ENCODE measurements at regions not wholly inside any gene's neighbourhood (a gene's known extent, or its start where the extent isn't known, plus 50 kb on each side); places are given as distances from the start of the nearest gene placed in this dataset.

DNA sequence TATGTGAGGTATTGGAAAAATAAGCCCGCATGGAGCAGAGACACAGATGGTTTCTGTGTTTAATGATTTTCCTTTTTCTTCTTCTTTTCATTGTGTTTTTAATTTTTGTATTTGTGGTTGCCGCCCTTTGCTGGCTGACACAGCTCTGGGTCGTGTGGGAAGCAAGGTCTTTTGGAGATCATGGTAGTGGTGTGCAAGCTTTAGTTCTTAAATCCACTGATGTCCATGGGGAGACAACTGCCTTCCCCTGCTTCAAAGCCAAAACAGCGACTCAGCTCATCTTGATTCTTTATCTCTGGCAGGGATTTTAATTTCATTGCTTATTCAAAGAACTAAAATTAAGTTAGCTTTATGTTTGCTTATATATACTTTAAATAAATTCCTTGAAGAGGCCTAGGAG lies 711.3 kb upstream of the SGCG start:
- Histone ChIP-seq H4K20me1 (ENCODE audit: control insufficient read depth, extremely low read depth, insufficient read depth, low read length) (no peaks in the 10 kb centered on the region), H3K9ac (ENCODE audit: control insufficient read depth, extremely low read depth, insufficient read depth, low read length) (no peak overlapping the region), H3K36me3 (ENCODE audit: control insufficient read depth in 2 of 2, extremely low read depth in 1 of 2, insufficient read depth in 2 of 2, low read length in 2 of 2) (no peaks in the 10 kb centered on the region), H3K79me2 (ENCODE audit: control insufficient read depth, insufficient read depth, low read length) (no peaks in the 10 kb centered on the region), H3K27me3 (ENCODE audit: control insufficient read depth, extremely low read depth, insufficient read depth, low read length) (no peaks in the 10 kb centered on the region), H3K9me3 (ENCODE audit: control insufficient read depth, low read depth, low read length) (peaks cover 3% of the 10 kb centered on the region), H3K9me1 (ENCODE audit: control insufficient read depth, extremely low read depth, insufficient read depth, low read length) (no peaks in the 10 kb centered on the region), H3K27ac (ENCODE audit: control insufficient read depth, insufficient read depth, low read length) (no peak overlapping the region), H3K4me2 (ENCODE audit: control insufficient read depth, extremely low read depth, insufficient read depth, low read depth, low read length) (no peak overlapping the region), H2AFZ (ENCODE audit: control insufficient read depth, low read length) (no peak overlapping the region), H3K4me1 (ENCODE audit: control insufficient read depth, extremely low read depth, insufficient read depth, low read length) (no peaks in the 10 kb centered on the region), H3K4me3 (ENCODE audit: control insufficient read depth in 2 of 3, extremely low read depth in 1 of 3, insufficient read depth in 2 of 3, low read depth in 1 of 3, low read length in 3 of 3) (no peak overlapping the region)
- dilution Hi-C loops (cut with MboI; ENCODE audit: extremely low pct_ligation_motif_present, low sequenced_read_pairs): no loop called here
- TF ChIP-seq, protein P1, sequence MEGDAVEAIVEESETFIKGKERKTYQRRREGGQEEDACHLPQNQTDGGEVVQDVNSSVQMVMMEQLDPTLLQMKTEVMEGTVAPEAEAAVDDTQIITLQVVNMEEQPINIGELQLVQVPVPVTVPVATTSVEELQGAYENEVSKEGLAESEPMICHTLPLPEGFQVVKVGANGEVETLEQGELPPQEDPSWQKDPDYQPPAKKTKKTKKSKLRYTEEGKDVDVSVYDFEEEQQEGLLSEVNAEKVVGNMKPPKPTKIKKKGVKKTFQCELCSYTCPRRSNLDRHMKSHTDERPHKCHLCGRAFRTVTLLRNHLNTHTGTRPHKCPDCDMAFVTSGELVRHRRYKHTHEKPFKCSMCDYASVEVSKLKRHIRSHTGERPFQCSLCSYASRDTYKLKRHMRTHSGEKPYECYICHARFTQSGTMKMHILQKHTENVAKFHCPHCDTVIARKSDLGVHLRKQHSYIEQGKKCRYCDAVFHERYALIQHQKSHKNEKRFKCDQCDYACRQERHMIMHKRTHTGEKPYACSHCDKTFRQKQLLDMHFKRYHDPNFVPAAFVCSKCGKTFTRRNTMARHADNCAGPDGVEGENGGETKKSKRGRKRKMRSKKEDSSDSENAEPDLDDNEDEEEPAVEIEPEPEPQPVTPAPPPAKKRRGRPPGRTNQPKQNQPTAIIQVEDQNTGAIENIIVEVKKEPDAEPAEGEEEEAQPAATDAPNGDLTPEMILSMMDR (optimal IDR thresholded peaks at IDR 0.05 in 1 of 3, IDR thresholded peaks at IDR 0.05 in 1 of 3, conservative IDR thresholded peaks at IDR 0.05 in 1 of 3; ENCODE audit: extremely low read depth in 1 of 3, insufficient read depth in 2 of 3, low read length in 3 of 3): no peak
- TF ChIP-seq EZH2 (IDR thresholded peaks at IDR 0.05; ENCODE audit: low read length): no peak
- FAIRE-seq (no peak), DNase-seq (ENCODE audit: low read depth, low spot score) (no peak)

DNA sequence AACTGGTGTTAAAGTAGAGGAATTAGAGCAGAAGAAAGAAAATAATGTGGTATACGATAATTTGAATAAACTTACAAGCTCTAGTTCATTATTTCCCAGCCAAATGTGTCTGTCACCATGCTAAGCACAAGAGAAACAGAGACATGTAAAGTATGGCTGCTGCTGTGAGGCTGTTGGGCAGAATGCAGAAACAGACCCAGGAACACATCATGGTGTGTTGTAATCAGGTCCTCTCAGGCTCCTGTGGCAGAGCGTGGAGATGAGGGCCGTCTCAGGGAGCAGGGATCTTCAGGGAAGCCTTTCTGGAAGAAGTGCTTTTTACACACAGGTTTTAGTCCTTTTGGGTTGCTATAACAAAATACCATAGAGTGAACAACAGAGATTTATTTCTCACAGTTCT lies 710.7 kb upstream of the SGCG start:
- no peaks in the 10 kb centered on the region for H3K36me3 ChIP-seq (ENCODE audit: control insufficient read depth in 2 of 2, extremely low read depth in 1 of 2, insufficient read depth in 2 of 2, low read length in 2 of 2)
- dilution Hi-C loops (cut with MboI; ENCODE audit: extremely low pct_ligation_motif_present, low sequenced_read_pairs): no loop called here
- H3K79me2 ChIP-seq (ENCODE audit: control insufficient read depth, insufficient read depth, low read length): no peaks in the 10 kb centered on the region
- peaks cover 3% of the 10 kb centered on the region for H3K9me3 ChIP-seq (ENCODE audit: control insufficient read depth, low read depth, low read length)
- TF ChIP-seq, protein P1 (optimal IDR thresholded peaks at IDR 0.05 in 1 of 3, IDR thresholded peaks at IDR 0.05 in 1 of 3, conservative IDR thresholded peaks at IDR 0.05 in 1 of 3; ENCODE audit: extremely low read depth in 1 of 3, insufficient read depth in 2 of 3, low read length in 3 of 3): no peak
- no peak for TF ChIP-seq EZH2 (IDR thresholded peaks at IDR 0.05; ENCODE audit: low read length)
- H3K4me2 ChIP-seq (ENCODE audit: control insufficient read depth, extremely low read depth, insufficient read depth, low read depth, low read length): no peak overlapping the region
- no peak overlapping the region for H3K4me3 ChIP-seq (ENCODE audit: control insufficient read depth in 2 of 3, extremely low read depth in 1 of 3, insufficient read depth in 2 of 3, low read depth in 1 of 3, low read length in 3 of 3)
- H3K27me3 ChIP-seq (ENCODE audit: control insufficient read depth, extremely low read depth, insufficient read depth, low read length): no peaks in the 10 kb centered on the region
- no peaks in the 10 kb centered on the region for H4K20me1 ChIP-seq (ENCODE audit: control insufficient read depth, extremely low read depth, insufficient read depth, low read length)
- H3K9me1 ChIP-seq (ENCODE audit: control insufficient read depth, extremely low read depth, insufficient read depth, low read length): no peaks in the 10 kb centered on the region
- H3K4me1 ChIP-seq (ENCODE audit: control insufficient read depth, extremely low read depth, insufficient read depth, low read length): no peaks in the 10 kb centered on the region
- no peak overlapping the region for H3K9ac ChIP-seq (ENCODE audit: control insufficient read depth, extremely low read depth, insufficient read depth, low read length)
- no peak for FAIRE-seq
- H2AFZ ChIP-seq (ENCODE audit: control insufficient read depth, low read length): no peak overlapping the region
- H3K27ac ChIP-seq (ENCODE audit: control insufficient read depth, insufficient read depth, low read length): no peak overlapping the region
- DNase-seq (ENCODE audit: low read depth, low spot score): no peak

Data from keratinocyte (primary cell).